A549 (cell line): ENCODE measurements at regions not wholly inside any gene's neighbourhood (a gene's known extent, or its start where the extent isn't known, plus 50 kb on each side); places are given as distances from the start of the nearest gene placed in this dataset.

ENCODE experiments used
- ATAC-seq, 2 experiments: fragments of 200-7000 bp in 1 of 2; fragments of >200 bp in 1 of 2; cut with Nextera tagmentation in 1 of 2; cut with Tn5 transposase in 1 of 2; 3 replicates each; pipeline versions ENCODE4 v1.8.0 to v1.9.1; 2018 to 2020; ENCODE audit warnings: mild to moderate bottlenecking in 1 of 2, moderate library complexity in 1 of 2
- CTCF ChIA-PET: fragments of 300-600 bp; sonication (Branson Sonifier 250); formaldehyde crosslinking; extraction: SDS; loops from one replicate; lab custom pipeline; 2021; ENCODE audit warnings: antibody characterized with exemption, inconsistent platforms; lab: Yijun Ruan, JAX
- POLR2A ChIA-PET: fragments of 350-600 bp; formaldehyde crosslinking; extraction: SDS; loops from one replicate; lab custom pipeline; 2021; ENCODE audit warnings: antibody characterized with exemption, inconsistent platforms; lab: Yijun Ruan, JAX
- DNase-seq, 2 experiments: peaks; one replicate each; pipeline versions ENCODE4 v3.0.0 to v3.0.0-alpha.2; 2011 to 2016; ENCODE audit warnings: low read depth in 1 of 2, low spot score in 1 of 2
- FAIRE-seq: peaks from 2 replicates; lab custom pipeline; 2011; peaks lifted over from hg19 to GRCh38; lab: Jason Lieb, UNC
- H3K27ac ChIP-seq, 2 experiments: fragments of >200 bp; sonication (Bioruptor Twin); formaldehyde crosslinking; 3 replicates each; pipeline ENCODE4 v1.5.1; 2016 to 2017
- H3K4me1 ChIP-seq: fragments of >200 bp; sonication (Bioruptor Twin); formaldehyde crosslinking; 3 replicates; pipeline ENCODE4 v1.6.1; 2016
- H3K4me2 ChIP-seq: fragments of >200 bp; sonication (Bioruptor Twin); formaldehyde crosslinking; 3 replicates; pipeline ENCODE4 v1.6.1; 2016
- H3K4me3 ChIP-seq: fragments of >200 bp; sonication (Bioruptor Twin); formaldehyde crosslinking; 3 replicates; pipeline ENCODE4 v1.5.1; 2016
- H3K9me3 ChIP-seq: fragments of >200 bp; sonication (Bioruptor Twin); formaldehyde crosslinking; 3 replicates; pipeline ENCODE4 v1.6.1; 2016
- CBX2 ChIP-seq: fragments of 200-600 bp; sonication (generic); IDR thresholded peaks from 2 replicates; pipeline ENCODE4 v1.6.1; 2016; ENCODE audit warnings: low read depth, mild to moderate bottlenecking, borderline replicate concordance
- CBX8 ChIP-seq: fragments of 200-600 bp; sonication (generic); IDR thresholded peaks from 2 replicates; pipeline ENCODE4 v1.6.1; 2016
- CEBPB ChIP-seq, 2 experiments: fragments of >200 bp in 1 of 2; sonication (Bioruptor Twin) in 1 of 2; formaldehyde crosslinking in 1 of 2; IDR thresholded peaks; 2 replicates each; pipeline ENCODE4 v1.6.1; 2012 to 2016
- CHD2 ChIP-seq: fragments of 150-350 bp; IDR thresholded peaks from 2 replicates; pipeline ENCODE4 v1.6.1; 2014; ENCODE audit warnings: low read length; ENCODE audit not compliant: partially characterized antibody
- CTCF ChIP-seq: fragments of >200 bp; sonication (Bioruptor Twin); formaldehyde crosslinking; IDR thresholded peaks from 3 replicates; pipeline ENCODE4 v1.5.1; 2016
- EHF ChIP-seq: fragments of 250-450 bp; sonication (Bioruptor Pico); IDR thresholded peaks from 2 replicates; pipeline ENCODE4 v1.5.0; 2020; ENCODE audit warnings: mild to moderate bottlenecking
- EP300 ChIP-seq, 2 experiments: fragments of >200 bp; sonication (Bioruptor Twin); formaldehyde crosslinking; IDR thresholded peaks; 2 replicates in 1 of 2; 3 replicates in 1 of 2; pipeline ENCODE4 v1.6.1; 2016 to 2017
- ESRRA ChIP-seq: fragments of 150-350 bp; IDR thresholded peaks from 2 replicates; pipeline ENCODE4 v1.6.1; 2014; ENCODE audit warnings: mild to moderate bottlenecking, low read length, borderline replicate concordance
- FOSL2 ChIP-seq, 2 experiments: fragments of 450-650 bp in 1 of 2; fragments of >200 bp in 1 of 2; sonication (Bioruptor Twin) in 1 of 2; formaldehyde crosslinking; IDR thresholded peaks; 2 replicates each; pipeline versions ENCODE4 v1.5.0 to v1.6.1; 2016 to 2020; ENCODE audit warnings: mild to moderate bottlenecking in 1 of 2, moderate library complexity in 1 of 2
- HDAC2 ChIP-seq: fragments of 200-600 bp; sonication (generic); IDR thresholded peaks from 2 replicates; pipeline ENCODE4 v1.6.1; 2016
- HOXA7 ChIP-seq: fragments of 250-450 bp; sonication (Bioruptor Pico); IDR thresholded peaks from 2 replicates; pipeline ENCODE4 v1.5.0; 2020; ENCODE audit warnings: mild to moderate bottlenecking, moderate library complexity
- HOXB13 ChIP-seq: fragments of 250-450 bp; sonication (Bioruptor Pico); IDR thresholded peaks from 2 replicates; pipeline ENCODE4 v1.5.0; 2020; ENCODE audit warnings: low read depth, mild to moderate bottlenecking, moderate library complexity
- HOXB5 ChIP-seq: fragments of 250-450 bp; sonication (Bioruptor Pico); IDR thresholded peaks from 2 replicates; pipeline ENCODE4 v1.5.0; 2020; ENCODE audit warnings: mild to moderate bottlenecking, moderate library complexity
- JUNB ChIP-seq: fragments of >200 bp; sonication (Bioruptor Twin); formaldehyde crosslinking; IDR thresholded peaks from 2 replicates; pipeline ENCODE4 v1.6.1; 2016
- MAFK ChIP-seq: fragments of 450-650 bp; IDR thresholded peaks from 2 replicates; pipeline ENCODE4 v1.6.1; 2014; ENCODE audit not compliant: partially characterized antibody
- NFE2L2 ChIP-seq: fragments of 150-350 bp; conservative IDR thresholded peaks from 2 replicates; pipeline ENCODE4 v1.6.1; 2014; ENCODE audit warnings: low read length
- NPAS2 ChIP-seq: fragments of 250-450 bp; sonication (Bioruptor Pico); IDR thresholded peaks from 2 replicates; pipeline ENCODE4 v1.8.0; 2022; ENCODE audit warnings: mild to moderate bottlenecking, moderate library complexity, borderline replicate concordance
- NR3C1 ChIP-seq: fragments of >200 bp; sonication (Bioruptor Twin); formaldehyde crosslinking; IDR thresholded peaks from 3 replicates; pipeline ENCODE4 v1.6.1; 2017
- POLR2A ChIP-seq: IDR thresholded peaks from 2 replicates; pipeline ENCODE4 v1.6.1; 2012; ENCODE audit warnings: mild to moderate bottlenecking, low read length
- POLR2AphosphoS2 ChIP-seq: conservative IDR thresholded peaks from 2 replicates; pipeline ENCODE4 v1.6.1; 2012; ENCODE audit warnings: low read length, improper control_type of control experiment, inconsistent platforms
- RAD21 ChIP-seq, 2 experiments: fragments of >200 bp in 1 of 2; sonication (Bioruptor Twin) in 1 of 2; formaldehyde crosslinking in 1 of 2; IDR thresholded peaks in 1 of 2; conservative IDR thresholded peaks in 1 of 2; 2 replicates in 1 of 2; 3 replicates in 1 of 2; pipeline ENCODE4 v1.6.1; 2012 to 2018; ENCODE audit warnings: inconsistent platforms in 1 of 2
- RCOR1 ChIP-seq: fragments of 150-350 bp; IDR thresholded peaks from 2 replicates; pipeline ENCODE4 v1.6.1; 2014; ENCODE audit warnings: antibody characterized with exemption, low read length, low read depth
- SREBF2 ChIP-seq: fragments of 450-650 bp; IDR thresholded peaks from 2 replicates; pipeline ENCODE4 v1.6.1; 2014; ENCODE audit warnings: mild to moderate bottlenecking, moderate library complexity
- TFCP2L1 ChIP-seq: fragments of 250-450 bp; sonication (Bioruptor Pico); IDR thresholded peaks from 2 replicates; pipeline ENCODE4 v1.5.0; 2021; ENCODE audit warnings: mild to moderate bottlenecking
- TP53 ChIP-seq: fragments of 250-450 bp; sonication (Bioruptor Pico); IDR thresholded peaks from 2 replicates; pipeline ENCODE4 v1.5.0; 2021; ENCODE audit warnings: mild to moderate bottlenecking, moderate library complexity
- WGBS: methylation state at CpG from one replicate; pipeline ENCODE4 v1.1.6; 2017; ENCODE audit errors: missing lambda C conversion rate; 5-methylcytosine and 5-hydroxymethylcytosine counted together
- TF ChIP-seq, protein P1 (sequence below): fragments of 450-650 bp; IDR thresholded peaks from 2 replicates; pipeline ENCODE4 v1.6.1; 2014; ENCODE audit warnings: antibody characterized with exemption
- TF ChIP-seq, protein P2 (sequence below): fragments of >200 bp; sonication (Bioruptor Twin); formaldehyde crosslinking; IDR thresholded peaks from 2 replicates; pipeline ENCODE4 v1.6.1; 2016
- TF ChIP-seq, protein P3 (sequence below): fragments of 250-450 bp; sonication (Bioruptor Pico); IDR thresholded peaks from 2 replicates; pipeline ENCODE4 v1.5.0; 2021; ENCODE audit warnings: mild to moderate bottlenecking, moderate library complexity, borderline replicate concordance
- TF ChIP-seq, protein P4 (sequence below): fragments of 200-600 bp; sonication (generic); IDR thresholded peaks from 2 replicates; pipeline ENCODE4 v1.6.1; 2016; ENCODE audit warnings: antibody characterized with exemption, mild to moderate bottlenecking, moderate library complexity

DNA sequence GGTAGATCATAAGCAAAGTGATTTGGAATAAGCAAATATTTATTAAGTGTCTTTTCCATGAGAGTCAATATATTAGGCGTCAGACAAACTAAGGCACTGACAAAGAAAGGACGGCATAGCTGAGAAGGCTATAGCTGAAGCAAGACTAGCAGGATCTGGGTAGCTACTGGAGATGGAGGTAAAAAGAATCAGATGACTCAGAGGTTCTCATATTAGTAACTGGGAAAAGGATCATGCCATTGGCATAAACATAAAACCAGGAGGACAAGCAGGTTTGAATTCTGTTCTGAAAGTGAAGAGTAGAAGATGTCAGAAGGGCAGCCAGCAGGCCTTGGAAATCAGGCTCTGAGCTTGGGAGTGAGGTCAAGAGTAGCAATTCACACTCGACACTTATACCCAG is 531.9 kb downstream of the PTPRC start (continued):
- TF ChIP-seq HOXB13 (CRISPR knock-in tag) (no peak), TP53 (CRISPR knock-in tag) (no peak), ESRRA (no peak), NFE2L2 (no peak), EHF (no peak), CTCF (no peak), RCOR1 (no peak), CBX8 (no peak), POLR2AphosphoS2 (no peak)
- TF ChIP-seq, protein P1, sequence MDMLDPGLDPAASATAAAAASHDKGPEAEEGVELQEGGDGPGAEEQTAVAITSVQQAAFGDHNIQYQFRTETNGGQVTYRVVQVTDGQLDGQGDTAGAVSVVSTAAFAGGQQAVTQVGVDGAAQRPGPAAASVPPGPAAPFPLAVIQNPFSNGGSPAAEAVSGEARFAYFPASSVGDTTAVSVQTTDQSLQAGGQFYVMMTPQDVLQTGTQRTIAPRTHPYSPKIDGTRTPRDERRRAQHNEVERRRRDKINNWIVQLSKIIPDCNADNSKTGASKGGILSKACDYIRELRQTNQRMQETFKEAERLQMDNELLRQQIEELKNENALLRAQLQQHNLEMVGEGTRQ, result no peak
- TF ChIP-seq, protein P2, sequence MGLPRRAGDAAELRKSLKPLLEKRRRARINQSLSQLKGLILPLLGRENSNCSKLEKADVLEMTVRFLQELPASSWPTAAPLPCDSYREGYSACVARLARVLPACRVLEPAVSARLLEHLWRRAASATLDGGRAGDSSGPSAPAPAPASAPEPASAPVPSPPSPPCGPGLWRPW, result no peak

DNA sequence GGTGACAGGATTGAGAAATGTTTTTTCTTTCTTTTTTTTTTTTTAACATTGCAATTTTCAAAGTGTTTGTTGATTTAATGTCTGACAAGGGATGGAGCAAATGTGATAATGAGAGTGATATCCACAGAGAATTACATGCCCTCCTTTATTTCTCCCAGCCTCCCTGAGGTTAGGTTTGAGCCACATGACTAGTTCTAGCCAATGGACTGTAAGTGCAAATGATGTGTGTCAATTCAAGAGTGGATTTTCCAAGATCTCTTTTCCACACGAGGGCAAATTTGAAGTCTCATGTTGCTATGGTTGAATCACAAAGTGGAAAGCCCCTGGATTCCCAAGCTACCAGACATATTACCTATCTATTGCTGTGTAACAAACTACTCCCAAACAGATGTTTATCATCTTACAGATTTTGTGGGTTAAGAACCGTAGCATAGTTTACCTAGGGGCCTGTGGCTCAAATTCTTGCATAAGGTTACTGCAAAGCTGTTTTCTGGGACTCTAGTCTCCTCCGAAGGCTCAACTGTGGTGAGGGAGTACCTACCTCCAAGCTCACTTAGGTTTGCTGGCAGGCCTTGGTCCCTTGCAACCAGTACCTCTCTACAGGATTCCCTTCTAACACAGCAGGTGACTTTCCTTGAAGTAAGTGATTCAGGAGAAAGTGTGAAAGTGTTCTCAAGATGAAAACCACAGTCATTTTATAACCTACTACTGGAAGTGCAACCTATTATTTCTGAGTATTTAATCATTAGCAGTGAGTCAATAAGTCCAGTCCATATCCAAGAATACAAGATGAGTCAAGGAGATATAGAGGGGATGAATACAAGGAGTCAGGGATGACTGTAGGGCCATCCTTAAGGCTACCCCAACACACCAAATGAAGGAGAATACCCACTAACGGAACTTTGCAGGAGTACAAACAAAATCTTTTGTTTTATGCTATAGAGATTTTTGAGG is 533.6 kb downstream of the PTPRC start:
- DNase-seq (no peak), FAIRE-seq (no peak), ATAC-seq (no peak)
- 35% methylated on average over 4 of the region's 4 CpGs for WGBS
- POLR2A ChIA-PET, result no interaction called here
- H3K4me3 ChIP-seq, result no peak overlapping the region
- no peak overlapping the region for H3K27ac ChIP-seq
- no peaks in the 10 kb centered on the region for H3K9me3 ChIP-seq
- CTCF ChIA-PET, result no interaction called here
- no peak for TF ChIP-seq SREBF2
- TF ChIP-seq TFCP2L1, result no peak
- no peak for TF ChIP-seq MAFK
- TF ChIP-seq, protein P3, sequence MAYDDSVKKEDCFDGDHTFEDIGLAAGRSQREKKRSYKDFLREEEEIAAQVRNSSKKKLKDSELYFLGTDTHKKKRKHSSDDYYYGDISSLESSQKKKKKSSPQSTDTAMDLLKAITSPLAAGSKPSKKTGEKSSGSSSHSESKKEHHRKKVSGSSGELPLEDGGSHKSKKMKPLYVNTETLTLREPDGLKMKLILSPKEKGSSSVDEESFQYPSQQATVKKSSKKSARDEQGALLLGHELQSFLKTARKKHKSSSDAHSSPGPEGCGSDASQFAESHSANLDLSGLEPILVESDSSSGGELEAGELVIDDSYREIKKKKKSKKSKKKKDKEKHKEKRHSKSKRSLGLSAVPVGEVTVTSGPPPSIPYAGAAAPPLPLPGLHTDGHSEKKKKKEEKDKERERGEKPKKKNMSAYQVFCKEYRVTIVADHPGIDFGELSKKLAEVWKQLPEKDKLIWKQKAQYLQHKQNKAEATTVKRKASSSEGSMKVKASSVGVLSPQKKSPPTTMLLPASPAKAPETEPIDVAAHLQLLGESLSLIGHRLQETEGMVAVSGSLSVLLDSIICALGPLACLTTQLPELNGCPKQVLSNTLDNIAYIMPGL, result no peak
- no peak for TF ChIP-seq CEBPB (IDR thresholded peaks at IDR 0.05)
- TF ChIP-seq EP300 (IDR thresholded peaks at IDR 0.05), result no peak
- no peak for TF ChIP-seq HDAC2
- TF ChIP-seq HOXA7, result no peak
- no peak for TF ChIP-seq FOSL2 (IDR thresholded peaks at IDR 0.05)
- TF ChIP-seq FOSL2 (CRISPR knock-in tag; IDR thresholded peaks at IDR 0.05), result no peak
- no peak for TF ChIP-seq POLR2A
- TF ChIP-seq NPAS2 (CRISPR knock-in tag), result no peak
- TF ChIP-seq CBX2, result no peak
- no peak for TF ChIP-seq CTCF
- no peak for TF ChIP-seq HOXB5
- no peak for TF ChIP-seq RAD21 (conservative IDR thresholded peaks at IDR 0.05 in 1 of 2, IDR thresholded peaks at IDR 0.05 in 1 of 2)
- TF ChIP-seq JUNB, result no peak
- no peak for TF ChIP-seq NR3C1
- no peak for TF ChIP-seq NFE2L2
- TF ChIP-seq CHD2, result no peak
- TF ChIP-seq, protein P4, sequence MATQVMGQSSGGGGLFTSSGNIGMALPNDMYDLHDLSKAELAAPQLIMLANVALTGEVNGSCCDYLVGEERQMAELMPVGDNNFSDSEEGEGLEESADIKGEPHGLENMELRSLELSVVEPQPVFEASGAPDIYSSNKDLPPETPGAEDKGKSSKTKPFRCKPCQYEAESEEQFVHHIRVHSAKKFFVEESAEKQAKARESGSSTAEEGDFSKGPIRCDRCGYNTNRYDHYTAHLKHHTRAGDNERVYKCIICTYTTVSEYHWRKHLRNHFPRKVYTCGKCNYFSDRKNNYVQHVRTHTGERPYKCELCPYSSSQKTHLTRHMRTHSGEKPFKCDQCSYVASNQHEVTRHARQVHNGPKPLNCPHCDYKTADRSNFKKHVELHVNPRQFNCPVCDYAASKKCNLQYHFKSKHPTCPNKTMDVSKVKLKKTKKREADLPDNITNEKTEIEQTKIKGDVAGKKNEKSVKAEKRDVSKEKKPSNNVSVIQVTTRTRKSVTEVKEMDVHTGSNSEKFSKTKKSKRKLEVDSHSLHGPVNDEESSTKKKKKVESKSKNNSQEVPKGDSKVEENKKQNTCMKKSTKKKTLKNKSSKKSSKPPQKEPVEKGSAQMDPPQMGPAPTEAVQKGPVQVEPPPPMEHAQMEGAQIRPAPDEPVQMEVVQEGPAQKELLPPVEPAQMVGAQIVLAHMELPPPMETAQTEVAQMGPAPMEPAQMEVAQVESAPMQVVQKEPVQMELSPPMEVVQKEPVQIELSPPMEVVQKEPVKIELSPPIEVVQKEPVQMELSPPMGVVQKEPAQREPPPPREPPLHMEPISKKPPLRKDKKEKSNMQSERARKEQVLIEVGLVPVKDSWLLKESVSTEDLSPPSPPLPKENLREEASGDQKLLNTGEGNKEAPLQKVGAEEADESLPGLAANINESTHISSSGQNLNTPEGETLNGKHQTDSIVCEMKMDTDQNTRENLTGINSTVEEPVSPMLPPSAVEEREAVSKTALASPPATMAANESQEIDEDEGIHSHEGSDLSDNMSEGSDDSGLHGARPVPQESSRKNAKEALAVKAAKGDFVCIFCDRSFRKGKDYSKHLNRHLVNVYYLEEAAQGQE, result no peak
- H3K4me1 ChIP-seq, result no peaks in the 10 kb centered on the region
- no peak overlapping the region for H3K4me2 ChIP-seq
